Hepatocyte (in vitro differentiated cells): ENCODE measurements at regions not wholly inside any gene's neighbourhood (a gene's known extent, or its start where the extent isn't known, plus 50 kb on each side); places are given as distances from the start of the nearest gene placed in this dataset.

Experiments used
- DNase-seq: peaks from one replicate; pipeline ENCODE4 v3.0.0-alpha.2; 2016; ENCODE audit warnings: low spot score
- H2AFZ ChIP-seq: fragments of 200-600 bp; sonication (generic); 2 replicates; pipeline ENCODE4 v1.6.0; 2016; ENCODE audit warnings: antibody characterized with exemption, mild to moderate bottlenecking
- H3K27ac ChIP-seq: fragments of 200-600 bp; sonication (generic); 2 replicates; pipeline ENCODE4 v1.5.1; 2016; ENCODE audit warnings: mild to moderate bottlenecking
- H3K27me3 ChIP-seq: fragments of 200-600 bp; sonication (generic); 2 replicates; pipeline ENCODE4 v1.6.1; 2016
- H3K36me3 ChIP-seq: fragments of 200-600 bp; sonication (generic); replicated peaks from 2 replicates; pipeline ENCODE4 v1.5.1; 2016; ENCODE audit warnings: low read depth; ENCODE audit not compliant: insufficient read depth
- H3K4me1 ChIP-seq: fragments of 200-600 bp; sonication (generic); 2 replicates; pipeline ENCODE4 v1.5.1; 2016; ENCODE audit warnings: mild to moderate bottlenecking, moderate library complexity; ENCODE audit not compliant: insufficient read depth
- H3K4me2 ChIP-seq: fragments of 200-600 bp; sonication (generic); 2 replicates; pipeline ENCODE4 v1.6.0; 2016
- H3K4me3 ChIP-seq: fragments of 200-600 bp; sonication (generic); 2 replicates; pipeline ENCODE4 v1.5.1; 2016; ENCODE audit warnings: mild to moderate bottlenecking
- H3K79me2 ChIP-seq: fragments of 200-600 bp; sonication (generic); 2 replicates; pipeline ENCODE4 v1.6.0; 2017; ENCODE audit warnings: mild to moderate bottlenecking
- H3K9me2 ChIP-seq: fragments of 200-600 bp; sonication (generic); replicated peaks from 2 replicates; pipeline ENCODE4 v1.6.0; 2017; ENCODE audit warnings: mild to moderate bottlenecking; ENCODE audit not compliant: insufficient read depth
- H3K9me3 ChIP-seq: fragments of 200-600 bp; sonication (generic); 2 replicates; pipeline ENCODE4 v1.5.1; 2016; ENCODE audit warnings: low read depth, mild to moderate bottlenecking
- H4K20me1 ChIP-seq: fragments of 200-600 bp; sonication (generic); 2 replicates; pipeline ENCODE4 v1.6.0; 2016; ENCODE audit warnings: mild to moderate bottlenecking; ENCODE audit not compliant: insufficient read depth, poor library complexity, severe bottlenecking
- CTCF ChIP-seq: fragments of 200-600 bp; sonication (generic); IDR thresholded peaks from 2 replicates; pipeline ENCODE4 v1.5.1; 2016; ENCODE audit warnings: antibody characterized with exemption, mild to moderate bottlenecking; ENCODE audit not compliant: poor library complexity
- EZH2 ChIP-seq: fragments of 200-600 bp; sonication (generic); IDR thresholded peaks from 2 replicates; pipeline ENCODE4 v1.6.1; 2016; ENCODE audit warnings: antibody characterized with exemption, mild to moderate bottlenecking, borderline replicate concordance
- EZH2phosphoT487 ChIP-seq: fragments of 200-600 bp; sonication (generic); IDR thresholded peaks from one replicate; pipeline ENCODE4 v1.6.1; 2018; ENCODE audit warnings: antibody characterized with exemption, mild to moderate bottlenecking, low read depth, moderate library complexity; ENCODE audit not compliant: unreplicated experiment, severe bottlenecking
- WGBS: methylation state at CpG from one replicate; pipeline ENCODE4 v1.1.6; 2016; ENCODE audit warnings: low lambda C conversion rate; ENCODE audit errors: missing lambda C conversion rate; 5-methylcytosine and 5-hydroxymethylcytosine counted together

- no peak overlapping the region for H3K4me3 ChIP-seq
- H3K9me2 ChIP-seq, result no peaks in the 10 kb centered on the region
- TF ChIP-seq CTCF, result no peak
- TF ChIP-seq EZH2phosphoT487, result no peak
- TF ChIP-seq EZH2, result no peak
- DNase-seq, result no peak
- H2AFZ ChIP-seq, result no peak overlapping the region
- H3K4me2 ChIP-seq, result no peak overlapping the region
- no peaks in the 10 kb centered on the region for H3K36me3 ChIP-seq
- no peaks in the 10 kb centered on the region for H3K4me1 ChIP-seq
- H3K27me3 ChIP-seq, result no peaks in the 10 kb centered on the region
- no peak overlapping the region for H3K27ac ChIP-seq
- 80% methylated on average over 3 of the region's 3 CpGs for WGBS
- no peaks in the 10 kb centered on the region for H3K9me3 ChIP-seq
- no peaks in the 10 kb centered on the region for H3K79me2 ChIP-seq
- no peaks in the 10 kb centered on the region for H4K20me1 ChIP-seq
These were observed 57.5 kb upstream of the ITGA11 start for GRCh38 chr15:68489421-68489820.

GRCh38 chr15:68491415-68492106 lies 59.6 kb upstream of the ITGA11 start:
- Histone ChIP-seq H3K36me3 (no peaks in the 10 kb centered on the region), H3K4me1 (no peaks in the 10 kb centered on the region), H3K9me3 (no peaks in the 10 kb centered on the region), H3K79me2 (no peaks in the 10 kb centered on the region), H3K27ac (no peak overlapping the region), H3K27me3 (no peaks in the 10 kb centered on the region), H3K4me3 (no peak overlapping the region), H4K20me1 (no peaks in the 10 kb centered on the region), H3K4me2 (no peak overlapping the region), H3K9me2 (no peaks in the 10 kb centered on the region), H2AFZ (no peak overlapping the region)
- TF ChIP-seq EZH2phosphoT487 (no peak), EZH2 (no peak), CTCF (no peak)
- WGBS, result 91% methylated on average over 5 of the region's 5 CpGs
- DNase-seq, result no peak

DNA sequence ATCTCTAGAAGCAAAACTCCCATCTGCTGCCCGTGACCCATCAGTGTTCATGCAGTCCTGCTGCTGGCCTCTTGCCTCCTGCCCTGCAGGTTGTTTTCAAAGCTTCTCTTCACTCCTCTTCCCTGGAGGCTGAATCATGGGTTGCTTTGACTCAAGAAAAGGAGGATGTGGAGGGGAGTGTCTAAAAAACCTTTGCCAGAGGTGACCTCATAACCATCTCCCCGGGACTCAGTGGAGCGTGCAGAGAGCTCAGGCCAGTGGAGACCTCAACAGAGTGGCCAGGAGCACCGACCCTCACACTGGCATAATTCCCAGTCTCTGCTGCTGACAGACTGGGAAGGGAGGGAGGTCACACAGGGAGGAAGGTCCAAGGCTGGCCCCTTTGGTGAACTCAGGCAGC lies 60.9 kb upstream of the ITGA11 start:
- Histone ChIP-seq H3K36me3 (no peaks in the 10 kb centered on the region), H3K4me3 (no peak overlapping the region), H3K9me3 (no peaks in the 10 kb centered on the region), H4K20me1 (no peaks in the 10 kb centered on the region), H3K4me2 (no peak overlapping the region), H3K27ac (no peak overlapping the region), H3K9me2 (no peaks in the 10 kb centered on the region), H3K27me3 (no peaks in the 10 kb centered on the region), H3K79me2 (no peaks in the 10 kb centered on the region), H3K4me1 (no peaks in the 10 kb centered on the region), H2AFZ (no peak overlapping the region)
- no peak for DNase-seq
- TF ChIP-seq EZH2 (no peak), EZH2phosphoT487 (no peak), CTCF (no peak)
- WGBS, result 78% methylated on average over 4 of the region's 4 CpGs

- no peak for TF ChIP-seq EZH2phosphoT487
- no peak for TF ChIP-seq EZH2
- TF ChIP-seq CTCF, result no peak
- no peaks in the 10 kb centered on the region for H3K9me3 ChIP-seq
- H3K4me2 ChIP-seq, result no peak overlapping the region
- DNase-seq, result no peak
- H3K79me2 ChIP-seq, result no peaks in the 10 kb centered on the region
- no peaks in the 10 kb centered on the region for H3K9me2 ChIP-seq
- no peak overlapping the region for H3K27ac ChIP-seq
- no peaks in the 10 kb centered on the region for H3K4me1 ChIP-seq
- WGBS, result 88% methylated on average over 3 of the region's 3 CpGs
- H2AFZ ChIP-seq, result no peak overlapping the region
- no peaks in the 10 kb centered on the region for H4K20me1 ChIP-seq
- no peaks in the 10 kb centered on the region for H3K36me3 ChIP-seq
- H3K4me3 ChIP-seq, result no peak overlapping the region
- H3K27me3 ChIP-seq, result no peaks in the 10 kb centered on the region
These were observed 61.7 kb upstream of the ITGA11 start for GRCh38 chr15:68493629-68494028.
